ENCODE measurements at regions not wholly inside any gene's neighbourhood (a gene's known extent, or its start where the extent isn't known, plus 50 kb on each side); places are given as distances from the start of the nearest gene placed in this dataset.

DNA sequence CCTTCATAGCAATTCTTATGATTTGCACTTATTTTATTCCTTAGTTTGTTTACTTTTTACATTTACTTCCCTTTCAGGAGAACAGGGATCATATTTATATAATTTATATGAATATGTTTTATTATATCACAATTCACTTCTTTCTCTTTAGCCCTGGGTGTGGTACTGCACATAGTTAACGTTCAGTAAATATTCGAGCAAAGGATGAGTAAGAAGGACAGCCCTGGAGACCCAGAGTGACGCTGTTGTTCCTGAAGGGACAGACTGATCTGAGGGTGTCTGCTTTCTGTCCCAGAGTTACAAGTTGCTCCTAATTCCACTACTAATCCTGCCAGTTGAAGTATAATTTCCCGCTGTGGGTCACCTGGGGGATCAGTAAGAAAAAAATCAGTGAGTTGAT, 366.1 kb downstream of the DMRT2 start:
- no peak overlapping the region for H3K4me3 Mint-ChIP-seq
- CTCF ChIA-PET: no interaction called here
- DNase-seq (no peak), ATAC-seq (no peak)
- no peak overlapping the region for H3K27ac Mint-ChIP-seq
- POLR2A ChIA-PET: no interaction called here
- H3K4me1 Mint-ChIP-seq (ENCODE audit: low read depth): no peaks in the 10 kb centered on the region
- peaks cover 2% of the 10 kb centered on the region for H3K27me3 Mint-ChIP-seq (ENCODE audit: low read depth)
- H3K9me3 Mint-ChIP-seq (ENCODE audit: insufficient read depth): no peaks in the 10 kb centered on the region
- H3K36me3 Mint-ChIP-seq (ENCODE audit: low read depth): no peaks in the 10 kb centered on the region

DNA sequence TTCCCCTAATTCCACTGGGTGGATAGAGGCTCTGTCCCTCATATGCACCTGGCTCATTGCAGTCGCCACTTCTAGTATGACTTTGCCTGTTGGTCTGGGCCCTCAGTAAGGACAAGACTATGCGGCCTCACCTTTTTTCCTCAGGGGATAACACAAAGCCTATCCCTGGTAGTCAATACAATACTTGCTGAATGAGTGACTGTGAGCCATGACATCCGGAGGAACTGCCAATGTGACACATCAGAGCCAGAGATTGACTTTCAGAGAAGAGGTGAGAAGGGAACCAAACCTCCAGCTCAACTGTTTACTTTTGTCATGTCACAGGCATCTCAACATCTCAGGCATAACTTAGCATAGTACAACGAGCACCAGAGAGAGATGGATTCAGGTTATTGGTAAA, 371.3 kb downstream of the DMRT2 start:
- DNase-seq (no peak), ATAC-seq (no peak)
- H3K4me1 Mint-ChIP-seq (ENCODE audit: low read depth): no peaks in the 10 kb centered on the region
- H3K4me3 Mint-ChIP-seq: no peak overlapping the region
- H3K27me3 Mint-ChIP-seq (ENCODE audit: low read depth): no peaks in the 10 kb centered on the region
- H3K27ac Mint-ChIP-seq: no peak overlapping the region
- ChIA-PET CTCF (no interaction called here), POLR2A (no interaction called here)
- no peaks in the 10 kb centered on the region for H3K36me3 Mint-ChIP-seq (ENCODE audit: low read depth)
- no peaks in the 10 kb centered on the region for H3K9me3 Mint-ChIP-seq (ENCODE audit: insufficient read depth)

DNA sequence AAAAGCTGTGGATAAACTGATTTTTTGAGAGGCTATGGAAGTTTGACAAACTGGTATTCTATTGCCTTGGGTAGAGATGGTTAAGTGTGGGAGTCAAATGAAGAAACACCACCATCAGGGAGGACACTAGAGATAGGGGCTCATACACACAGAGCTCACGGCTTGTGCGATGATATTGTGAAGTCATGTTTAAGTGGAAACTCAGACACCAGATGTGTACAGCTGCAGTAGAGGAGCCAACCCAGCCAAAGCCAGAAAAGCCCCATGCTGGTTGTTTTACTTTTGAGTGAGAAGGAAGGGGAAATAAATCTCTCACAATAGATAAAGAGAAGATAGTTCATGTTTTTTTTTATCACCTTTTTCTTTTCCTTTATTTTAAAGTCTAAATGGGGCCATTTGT, 377.7 kb downstream of the DMRT2 start:
- CTCF ChIA-PET: no interaction called here
- Mint-ChIP-seq H3K27me3 (ENCODE audit: low read depth) (no peaks in the 10 kb centered on the region), H3K4me3 (no peak overlapping the region), H3K36me3 (ENCODE audit: low read depth) (no peaks in the 10 kb centered on the region), H3K4me1 (ENCODE audit: low read depth) (no peaks in the 10 kb centered on the region), H3K9me3 (ENCODE audit: insufficient read depth) (no peaks in the 10 kb centered on the region), H3K27ac (no peak overlapping the region)
- DNase-seq (no peak), ATAC-seq (no peak)
- POLR2A ChIA-PET: no interaction called here

DNA sequence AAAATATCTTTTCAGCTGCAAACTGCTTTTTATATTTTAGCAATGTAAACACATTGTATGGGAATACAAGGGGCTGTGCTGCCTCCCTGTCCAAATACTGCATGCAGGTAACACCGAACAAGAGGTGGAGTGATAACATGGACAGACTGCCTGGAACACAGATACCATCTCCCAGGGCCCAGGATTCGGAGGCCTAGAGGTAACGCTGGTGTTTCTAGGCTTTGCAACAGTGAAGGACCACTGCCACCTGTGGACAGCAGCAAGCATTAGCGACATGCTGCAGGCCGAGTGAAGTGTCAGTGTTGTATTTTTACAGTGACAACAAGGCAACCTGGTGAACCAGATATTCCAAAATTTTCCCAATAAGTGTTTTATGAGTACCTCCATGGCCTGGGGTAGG, 379.1 kb downstream of the DMRT2 start:
- Mint-ChIP-seq H3K27me3 (ENCODE audit: low read depth) (no peaks in the 10 kb centered on the region), H3K27ac (no peak overlapping the region), H3K4me1 (ENCODE audit: low read depth) (no peaks in the 10 kb centered on the region), H3K9me3 (ENCODE audit: insufficient read depth) (no peaks in the 10 kb centered on the region), H3K4me3 (no peak overlapping the region), H3K36me3 (ENCODE audit: low read depth) (no peaks in the 10 kb centered on the region)
- ATAC-seq: no peak
- no peak for DNase-seq
- CTCF ChIA-PET: no interaction called here
- POLR2A ChIA-PET: no interaction called here

DNA sequence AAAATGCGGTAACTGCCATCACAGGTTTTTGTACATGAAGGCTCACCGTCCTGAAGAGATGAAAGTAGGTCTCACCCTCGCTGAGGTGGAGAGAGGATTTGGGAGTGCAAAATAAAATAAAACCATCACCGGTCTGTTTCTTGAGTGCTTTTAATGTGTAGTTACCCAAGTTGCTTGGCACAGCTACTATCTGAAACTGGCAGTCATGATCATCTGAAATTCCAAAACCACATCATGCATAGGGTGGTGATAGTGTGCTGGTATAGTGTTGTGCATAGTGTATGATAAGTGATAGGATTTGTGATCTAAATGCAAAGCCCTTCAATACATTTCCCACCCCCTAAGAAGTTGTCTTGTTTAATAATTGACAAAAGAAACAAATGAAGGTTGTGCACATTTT, 381.3 kb downstream of the DMRT2 start:
- H3K27me3 Mint-ChIP-seq (ENCODE audit: low read depth): peaks cover 2% of the 10 kb centered on the region
- ATAC-seq (no peak), DNase-seq (no peak)
- H3K4me1 Mint-ChIP-seq (ENCODE audit: low read depth): no peaks in the 10 kb centered on the region
- ChIA-PET CTCF (no interaction called here), POLR2A (no interaction called here)
- H3K9me3 Mint-ChIP-seq (ENCODE audit: insufficient read depth): no peaks in the 10 kb centered on the region
- H3K4me3 Mint-ChIP-seq: no peak overlapping the region
- H3K27ac Mint-ChIP-seq: no peak overlapping the region
- H3K36me3 Mint-ChIP-seq (ENCODE audit: low read depth): no peaks in the 10 kb centered on the region

DNA sequence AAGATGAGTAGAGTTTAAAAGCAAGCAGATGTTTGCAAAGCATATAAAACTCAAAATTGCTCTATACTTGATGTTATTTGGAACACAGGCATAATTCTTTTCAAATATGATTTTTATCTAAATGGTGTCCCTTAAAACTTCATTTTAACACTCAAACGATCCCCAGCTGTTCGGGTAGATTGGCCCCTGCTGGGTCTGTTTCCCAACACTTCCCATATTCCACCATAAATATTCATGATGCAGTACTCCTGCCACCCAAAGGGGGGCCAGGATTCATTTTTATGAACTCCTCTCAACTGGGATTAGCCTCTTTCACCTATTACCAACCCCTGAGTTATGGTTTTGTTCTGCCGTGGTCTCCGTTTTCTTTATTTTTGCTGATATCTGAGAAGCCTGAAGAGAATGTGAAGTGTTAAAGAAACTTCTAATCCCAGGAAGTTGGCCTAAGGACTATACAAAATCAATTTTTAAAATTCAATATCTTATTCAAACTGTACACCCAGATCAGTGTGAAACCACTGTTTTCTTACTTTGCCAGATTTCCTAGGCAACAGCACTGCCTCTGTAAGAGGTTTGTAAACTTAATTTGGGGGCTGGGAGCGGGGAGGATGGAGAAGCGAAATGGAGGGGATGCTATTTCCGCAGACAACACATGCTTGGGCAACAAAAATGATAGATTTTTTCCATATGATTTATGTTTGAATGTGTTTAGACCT, 384.1 kb downstream of the DMRT2 start:
- Mint-ChIP-seq H3K27ac (no peak overlapping the region), H3K4me3 (no peak overlapping the region), H3K36me3 (ENCODE audit: low read depth) (no peaks in the 10 kb centered on the region), H3K4me1 (ENCODE audit: low read depth) (no peaks in the 10 kb centered on the region), H3K9me3 (ENCODE audit: insufficient read depth) (no peaks in the 10 kb centered on the region), H3K27me3 (ENCODE audit: low read depth) (peaks cover 2% of the 10 kb centered on the region)
- no peak for ATAC-seq
- POLR2A ChIA-PET: no interaction called here
- CTCF ChIA-PET: no interaction called here
- DNase-seq: no peak

DNA sequence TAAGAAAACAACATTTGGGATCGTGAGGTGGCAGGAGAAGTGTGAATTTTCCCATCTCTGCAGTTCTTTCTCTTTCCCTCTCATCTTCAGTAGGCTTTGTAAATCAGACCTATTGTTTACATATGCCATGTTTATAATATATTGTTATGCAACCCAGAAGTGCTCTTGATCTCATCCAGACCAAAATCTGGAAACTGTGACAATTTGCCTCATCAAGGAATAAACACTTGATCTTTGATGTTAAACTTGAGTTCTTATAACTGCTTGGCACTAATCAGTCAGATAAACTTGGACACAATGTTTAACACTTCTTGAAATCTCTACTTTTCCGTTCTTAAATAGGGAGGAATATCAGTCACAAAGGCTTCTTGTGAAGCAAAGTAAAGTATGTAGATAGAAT, 384.7 kb downstream of the DMRT2 start:
- CTCF ChIA-PET: no interaction called here
- no peak overlapping the region for H3K4me3 Mint-ChIP-seq
- H3K4me1 Mint-ChIP-seq (ENCODE audit: low read depth): no peaks in the 10 kb centered on the region
- H3K27ac Mint-ChIP-seq: no peak overlapping the region
- no peaks in the 10 kb centered on the region for H3K9me3 Mint-ChIP-seq (ENCODE audit: insufficient read depth)
- DNase-seq (no peak), ATAC-seq (no peak)
- H3K27me3 Mint-ChIP-seq (ENCODE audit: low read depth): peaks cover 2% of the 10 kb centered on the region
- H3K36me3 Mint-ChIP-seq (ENCODE audit: low read depth): no peaks in the 10 kb centered on the region
- POLR2A ChIA-PET: no interaction called here

DNA sequence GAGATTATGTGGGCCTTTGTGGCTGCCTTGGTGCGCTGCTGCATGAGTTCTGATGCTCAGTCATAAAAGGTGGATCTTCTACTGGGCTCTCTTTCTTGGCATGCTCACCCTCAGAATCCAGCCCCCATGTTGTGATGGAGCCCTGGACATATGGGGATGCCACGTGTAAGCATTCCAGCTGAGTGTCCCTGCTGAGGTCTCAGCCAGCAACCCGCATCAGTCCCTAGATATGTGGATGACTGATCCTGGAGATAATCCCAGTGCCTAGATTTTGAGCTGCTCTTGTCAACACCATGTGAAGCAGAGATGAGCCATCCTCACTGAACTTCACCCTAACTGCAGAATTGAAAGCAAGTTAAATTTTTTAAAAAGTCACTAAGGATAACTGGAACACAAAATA, 390.1 kb downstream of the DMRT2 start:
- CTCF ChIA-PET: no interaction called here
- Mint-ChIP-seq H3K27me3 (ENCODE audit: low read depth) (peaks cover 1% of the 10 kb centered on the region), H3K36me3 (ENCODE audit: low read depth) (no peaks in the 10 kb centered on the region), H3K4me1 (ENCODE audit: low read depth) (no peaks in the 10 kb centered on the region), H3K27ac (no peak overlapping the region), H3K9me3 (ENCODE audit: insufficient read depth) (no peaks in the 10 kb centered on the region), H3K4me3 (no peak overlapping the region)
- ATAC-seq: no peak
- DNase-seq: no peak
- POLR2A ChIA-PET: no interaction called here

DNA sequence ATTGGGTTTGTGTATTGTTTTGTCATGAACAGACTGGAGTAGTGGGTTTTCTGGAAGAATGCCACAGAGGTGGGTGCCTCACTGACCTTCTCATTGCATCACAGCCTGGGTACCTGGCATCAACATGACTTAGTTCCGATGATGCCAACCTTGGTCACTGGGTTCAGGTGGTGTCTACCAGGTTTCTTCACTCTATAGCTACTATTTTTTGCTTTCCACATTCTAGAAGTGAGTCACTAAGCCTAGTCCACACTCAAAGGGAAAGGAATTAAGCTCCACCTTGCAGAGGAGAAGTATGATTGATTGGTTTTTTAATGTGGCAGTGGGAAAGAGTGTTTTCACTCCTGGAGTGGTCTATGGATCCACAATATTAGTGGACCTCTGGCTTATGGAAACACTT, 391.9 kb downstream of the DMRT2 start:
- ChIA-PET CTCF (no interaction called here), POLR2A (no interaction called here)
- DNase-seq (no peak), ATAC-seq (no peak)
- Mint-ChIP-seq H3K4me1 (ENCODE audit: low read depth) (no peaks in the 10 kb centered on the region), H3K36me3 (ENCODE audit: low read depth) (no peaks in the 10 kb centered on the region), H3K4me3 (no peak overlapping the region), H3K27me3 (ENCODE audit: low read depth) (no peaks in the 10 kb centered on the region), H3K27ac (no peak overlapping the region), H3K9me3 (ENCODE audit: insufficient read depth) (no peaks in the 10 kb centered on the region)

DNA sequence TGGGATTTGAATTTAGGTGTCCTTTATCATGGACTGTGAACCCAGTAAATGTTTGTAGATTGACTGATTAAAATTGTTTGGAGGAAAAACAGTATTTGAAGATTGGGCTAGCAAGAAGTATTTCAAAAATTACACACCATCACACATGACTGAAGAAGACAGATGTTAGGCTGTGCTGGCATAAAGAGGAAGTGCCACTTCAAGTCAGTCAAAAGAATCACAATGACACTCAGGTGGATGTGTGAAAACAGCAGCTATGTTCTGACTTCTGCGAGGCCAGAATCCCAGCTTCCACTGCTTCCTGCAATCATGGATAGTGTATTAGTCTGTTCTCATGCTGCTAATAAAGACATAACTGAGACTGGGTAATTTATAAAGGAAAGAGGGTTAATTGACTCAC, 393.3 kb downstream of the DMRT2 start:
- Mint-ChIP-seq H3K9me3 (ENCODE audit: insufficient read depth) (no peaks in the 10 kb centered on the region), H3K4me3 (no peak overlapping the region), H3K4me1 (ENCODE audit: low read depth) (no peaks in the 10 kb centered on the region), H3K27ac (no peak overlapping the region), H3K27me3 (ENCODE audit: low read depth) (no peaks in the 10 kb centered on the region), H3K36me3 (ENCODE audit: low read depth) (no peaks in the 10 kb centered on the region)
- ATAC-seq (no peak), DNase-seq (no peak)
- CTCF ChIA-PET: no interaction called here
- POLR2A ChIA-PET: no interaction called here

DNA sequence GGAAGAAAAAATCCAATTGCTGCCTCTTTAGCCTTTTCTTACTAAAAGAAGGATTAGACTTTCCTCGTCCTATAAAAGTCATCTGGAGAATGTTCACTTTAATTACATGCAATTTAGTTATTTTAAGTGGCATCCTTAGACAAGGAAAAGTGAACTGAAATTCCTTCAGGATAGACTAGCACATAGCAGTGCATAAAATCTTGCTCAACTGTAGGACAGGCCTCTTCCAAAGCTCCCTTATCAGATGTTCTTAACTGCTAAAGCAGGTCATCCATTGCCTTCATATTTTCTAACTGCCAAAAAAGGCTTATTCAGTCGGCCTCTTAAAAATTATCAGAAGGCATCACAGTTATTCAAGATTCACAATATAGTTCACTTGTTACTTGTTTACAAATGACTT, 396.5 kb downstream of the DMRT2 start:
- DNase-seq (no peak), ATAC-seq (no peak)
- Mint-ChIP-seq H3K27ac (no peak overlapping the region), H3K4me3 (no peak overlapping the region), H3K9me3 (ENCODE audit: insufficient read depth) (no peaks in the 10 kb centered on the region), H3K4me1 (ENCODE audit: low read depth) (no peaks in the 10 kb centered on the region), H3K36me3 (ENCODE audit: low read depth) (no peaks in the 10 kb centered on the region), H3K27me3 (ENCODE audit: low read depth) (no peaks in the 10 kb centered on the region)
- ChIA-PET POLR2A (no interaction called here), CTCF (no interaction called here)

DNA sequence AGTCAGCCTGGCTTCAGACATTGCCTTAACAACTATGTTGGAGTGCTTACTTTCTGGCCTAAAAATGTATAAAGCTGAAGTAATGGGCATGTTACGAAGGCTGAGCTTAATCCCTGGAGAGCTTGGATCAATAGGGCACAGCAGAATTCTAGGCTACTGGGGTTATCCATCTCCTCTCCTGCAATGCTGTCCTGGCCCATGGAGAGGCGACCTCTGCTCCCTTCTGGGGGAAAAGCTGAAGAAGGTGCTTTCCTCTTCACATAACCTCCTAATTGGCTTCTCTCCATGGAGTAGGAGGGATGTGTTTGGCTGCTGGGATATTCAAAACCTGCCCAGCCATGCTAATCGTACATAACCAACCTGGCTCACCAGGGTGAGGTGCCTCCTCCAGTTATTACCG, 403.5 kb downstream of the DMRT2 start:
- POLR2A ChIA-PET: no interaction called here
- ATAC-seq (no peak), DNase-seq (no peak)
- H3K36me3 Mint-ChIP-seq (ENCODE audit: low read depth): no peaks in the 10 kb centered on the region
- no peak overlapping the region for H3K4me3 Mint-ChIP-seq
- H3K27me3 Mint-ChIP-seq (ENCODE audit: low read depth): no peaks in the 10 kb centered on the region
- H3K9me3 Mint-ChIP-seq (ENCODE audit: insufficient read depth): no peaks in the 10 kb centered on the region
- no peak overlapping the region for H3K27ac Mint-ChIP-seq
- no peaks in the 10 kb centered on the region for H3K4me1 Mint-ChIP-seq (ENCODE audit: low read depth)
- CTCF ChIA-PET: no interaction called here

DNA sequence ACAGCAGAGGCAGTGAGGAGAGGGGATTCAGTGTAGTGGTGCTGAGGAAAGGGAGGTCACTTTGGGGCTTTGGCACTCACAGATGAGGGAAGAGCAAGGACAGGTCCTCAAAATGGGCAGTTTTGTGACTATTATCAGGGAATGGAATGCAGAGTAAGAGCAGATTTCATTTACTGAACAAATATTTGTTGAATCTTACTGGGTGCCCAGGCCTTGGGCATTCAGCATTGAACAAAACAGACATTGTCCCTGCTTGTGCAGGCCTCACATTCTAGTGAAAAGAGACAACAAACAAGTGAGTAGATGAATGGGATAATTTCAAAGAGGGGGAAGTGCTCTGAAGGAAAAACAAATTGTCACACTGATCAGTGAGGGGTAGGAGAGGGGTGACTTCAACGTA, 404.1 kb downstream of the DMRT2 start:
- H3K27ac Mint-ChIP-seq: no peak overlapping the region
- H3K9me3 Mint-ChIP-seq (ENCODE audit: insufficient read depth): no peaks in the 10 kb centered on the region
- DNase-seq (no peak), ATAC-seq (no peak)
- H3K27me3 Mint-ChIP-seq (ENCODE audit: low read depth): no peaks in the 10 kb centered on the region
- H3K4me3 Mint-ChIP-seq: no peak overlapping the region
- no peaks in the 10 kb centered on the region for H3K36me3 Mint-ChIP-seq (ENCODE audit: low read depth)
- ChIA-PET POLR2A (no interaction called here), CTCF (no interaction called here)
- no peaks in the 10 kb centered on the region for H3K4me1 Mint-ChIP-seq (ENCODE audit: low read depth)

All from activated CD8-positive, alpha-beta T cell treated with anti-CD3 and anti-CD28 coated beads, Interleukin-2, amount 10 ng/mL, durations not matched to agents 7 days and 5 days (primary cell).